Panc1 (cell line): ENCODE measurements at regions not wholly inside any gene's neighbourhood (a gene's known extent, or its start where the extent isn't known, plus 50 kb on each side); places are given as distances from the start of the nearest gene placed in this dataset.

ENCODE experiments used
- ATAC-seq: fragments of 200-7000 bp; cut with Tn5 transposase; 2 replicates; pipeline ENCODE4 v1.9.1; 2020; ENCODE audit warnings: mild to moderate bottlenecking, moderate library complexity
- BruUV-seq: library from RNA; stranded (reverse); fragments of 400-500 nt; replicated peaks from 2 replicates; lab custom pipeline; 2021; lab: Mats Ljungman, UMichigan
- CTCF ChIA-PET: fragments of 300-600 bp; sonication (Branson Sonifier 250); formaldehyde crosslinking; loops from one replicate; lab custom pipeline; 2022; ENCODE audit warnings: antibody characterized with exemption; lab: Charles Lee
- POLR2A ChIA-PET: fragments of 300-600 bp; sonication (Branson Sonifier 250); formaldehyde crosslinking; loops from one replicate; lab custom pipeline; 2022; ENCODE audit warnings: antibody characterized with exemption; lab: Charles Lee
- DNase-seq: peaks from one replicate; pipeline ENCODE4 v3.0.0-alpha.2; 2010; ENCODE audit warnings: low read depth, low spot score
- H3K27ac ChIP-seq: 2 replicates; pipeline ENCODE4 v1.5.1; 2011; ENCODE audit warnings: mild to moderate bottlenecking, low read length, inconsistent platforms
- H3K27me3 ChIP-seq: fragments of 200-500 bp; sonication (Bioruptor generic); 2 replicates; pipeline ENCODE4 v1.6.0; 2014; ENCODE audit warnings: low read length, inconsistent platforms; ENCODE audit not compliant: control insufficient read depth, insufficient read depth
- H3K36me3 ChIP-seq: fragments of 200-500 bp; sonication (Bioruptor generic); 2 replicates; pipeline ENCODE4 v1.5.1; 2014; ENCODE audit warnings: inconsistent platforms, mild to moderate bottlenecking, low read length, moderate library complexity; ENCODE audit not compliant: control insufficient read depth, insufficient read depth
- H3K4me1 ChIP-seq: 2 replicates; pipeline ENCODE4 v1.5.1; 2011; ENCODE audit warnings: inconsistent platforms, mild to moderate bottlenecking, low read length, moderate library complexity; ENCODE audit not compliant: control insufficient read depth, insufficient read depth
- H3K4me3 ChIP-seq, 2 experiments: 2 replicates each; pipeline ENCODE4 v1.5.1; 2011 to 2012; ENCODE audit warnings: low read depth in 2 of 2, low read length in 2 of 2, mild to moderate bottlenecking in 2 of 2, inconsistent platforms in 1 of 2, moderate library complexity in 1 of 2
- H3K9me3 ChIP-seq: fragments of 200-500 bp; sonication (Bioruptor generic); 2 replicates; pipeline ENCODE4 v1.5.1; 2014; ENCODE audit warnings: low read depth, mild to moderate bottlenecking, inconsistent platforms, low read length, moderate library complexity; ENCODE audit not compliant: control insufficient read depth, insufficient read depth
- CTCF ChIP-seq: fragments of 450-650 bp; IDR thresholded peaks from 2 replicates; pipeline ENCODE4 v1.5.1; 2017; ENCODE audit warnings: mild to moderate bottlenecking
- POLR2AphosphoS5 ChIP-seq: IDR thresholded peaks from 2 replicates; pipeline ENCODE4 v1.6.1; 2012; ENCODE audit warnings: mild to moderate bottlenecking, low read depth, low read length, moderate library complexity
- REST ChIP-seq, 2 experiments: IDR thresholded peaks; 2 replicates each; pipeline ENCODE4 v1.6.1; 2011 to 2012; ENCODE audit warnings: low read depth in 2 of 2, control low read depth in 1 of 2, low read length in 1 of 2, mild to moderate bottlenecking in 1 of 2, moderate library complexity in 1 of 2; ENCODE audit not compliant: insufficient read depth in 1 of 2
- SIN3A ChIP-seq: IDR thresholded peaks from 2 replicates; pipeline ENCODE4 v1.6.1; 2012; ENCODE audit warnings: low read depth, mild to moderate bottlenecking, low read length, moderate library complexity, borderline replicate concordance; ENCODE audit not compliant: insufficient read depth
- TCF7L2 ChIP-seq: IDR thresholded peaks from 2 replicates; pipeline ENCODE4 v1.6.1; 2011; ENCODE audit warnings: mild to moderate bottlenecking, low read depth, low read length, inconsistent platforms
- in situ Hi-C: cut with HindIII; loops from 2 replicates; pipeline ENCODE4 v1.10.0; 2016; ENCODE audit warnings: low sequenced_read_pairs, low pct_unique_long_range_greater_than_20kb
- intact Hi-C: fragments of 100-400 bp; cut with micrococcal nuclease; formaldehyde crosslinking; loops from one replicate; pipeline ENCODE4 v1.10.0; 2022; ENCODE audit not compliant: unreplicated experiment

- intact Hi-C loops (no loop called here), in situ Hi-C loops (no loop called here)
- Histone ChIP-seq H3K27ac (no peak overlapping the region), H3K4me3 (no peak overlapping the region), H3K4me1 (no peaks in the 10 kb centered on the region), H3K36me3 (no peaks in the 10 kb centered on the region), H3K9me3 (no peaks in the 10 kb centered on the region), H3K27me3 (no peaks in the 10 kb centered on the region)
- no peak for TF ChIP-seq POLR2AphosphoS5
- no peak for TF ChIP-seq REST (IDR thresholded peaks at IDR 0.05; ENCODE audit: insufficient read depth in 1 of 2, low read depth in 2 of 2, low read length in 1 of 2)
- no peak for TF ChIP-seq CTCF
- no peak for TF ChIP-seq TCF7L2
- TF ChIP-seq SIN3A: no peak
- ChIA-PET POLR2A (no interaction called here), CTCF (no interaction called here)
- no TSS peak for BruUV-seq
- DNase-seq: no peak
- no peak for ATAC-seq
Observed at GRCh38 chrX:1938190-1938589, 323.3 kb downstream of the ASMT start.

- Histone ChIP-seq H3K9me3 (no peaks in the 10 kb centered on the region), H3K4me1 (no peaks in the 10 kb centered on the region), H3K27me3 (no peaks in the 10 kb centered on the region), H3K36me3 (no peaks in the 10 kb centered on the region), H3K27ac (no peak overlapping the region), H3K4me3 (no peak overlapping the region)
- ATAC-seq (no peak), DNase-seq (no peak)
- CTCF ChIA-PET: no interaction called here
- TF ChIP-seq TCF7L2 (no peak), POLR2AphosphoS5 (no peak), CTCF (no peak), REST (IDR thresholded peaks at IDR 0.05; ENCODE audit: insufficient read depth in 1 of 2, low read depth in 2 of 2, low read length in 1 of 2) (no peak), SIN3A (no peak)
- POLR2A ChIA-PET: no interaction called here
- in situ Hi-C loops: no loop called here
- BruUV-seq: no TSS peak
- intact Hi-C loops: no loop called here
Observed at GRCh38 chrX:1941321-1941720, 326.5 kb downstream of the ASMT start.
